Activated B cell treated with CpG ODN at 0.5 μM for 24 hours (primary cell): ENCODE measurements at regions not wholly inside any gene's neighbourhood (a gene's known extent, or its start where the extent isn't known, plus 50 kb on each side); places are given as distances from the start of the nearest gene placed in this dataset.

ENCODE experiments used
- ATAC-seq: fragments of 200-7000 bp; cut with Tn5 transposase; one replicate; pipeline ENCODE4 v1.10.0; 2021; ENCODE audit warnings: low read depth, mild to moderate bottlenecking, moderate library complexity
- CTCF ChIA-PET: fragments of 350-600 bp; sonication (Branson Sonifier 250); formaldehyde crosslinking; loops from one replicate; lab custom pipeline; 2021; ENCODE audit warnings: antibody characterized with exemption; lab: Charles Lee
- POLR2A ChIA-PET: fragments of 350-600 bp; sonication (Branson Sonifier 250); formaldehyde crosslinking; loops from one replicate; lab custom pipeline; 2021; ENCODE audit warnings: antibody characterized with exemption; lab: Charles Lee
- DNase-seq: peaks from one replicate; pipeline ENCODE4 v3.0.0; 2022
- H3K27ac Mint-ChIP-seq: one replicate; pipeline ENCODE4 v1.8.0; 2020; ENCODE audit warnings: mixed read lengths
- H3K27me3 Mint-ChIP-seq: one replicate; pipeline ENCODE4 v1.8.0; 2021; ENCODE audit warnings: mixed read lengths
- H3K36me3 Mint-ChIP-seq: one replicate; pipeline ENCODE4 v1.8.0; 2021; ENCODE audit warnings: low read depth, mixed read lengths
- H3K4me1 Mint-ChIP-seq: one replicate; pipeline ENCODE4 v1.8.0; 2021; ENCODE audit warnings: mixed read lengths
- H3K4me3 Mint-ChIP-seq: one replicate; pipeline ENCODE4 v1.8.0; 2020; ENCODE audit warnings: mild to moderate bottlenecking, mixed read lengths
- H3K9me3 Mint-ChIP-seq: one replicate; pipeline ENCODE4 v1.8.0; 2020; ENCODE audit warnings: mixed read lengths
- intact Hi-C: fragments of 100-400 bp; cut with micrococcal nuclease; formaldehyde crosslinking; loops from one replicate; pipeline ENCODE4 v1.15.1; 2024
- TF ChIP-seq, protein P1 (sequence below): fragments of 200-600 bp; IDR thresholded peaks from one replicate; pipeline ENCODE4 v1.8.0; 2022; ENCODE audit warnings: antibody characterized with exemption, mild to moderate bottlenecking

DNA sequence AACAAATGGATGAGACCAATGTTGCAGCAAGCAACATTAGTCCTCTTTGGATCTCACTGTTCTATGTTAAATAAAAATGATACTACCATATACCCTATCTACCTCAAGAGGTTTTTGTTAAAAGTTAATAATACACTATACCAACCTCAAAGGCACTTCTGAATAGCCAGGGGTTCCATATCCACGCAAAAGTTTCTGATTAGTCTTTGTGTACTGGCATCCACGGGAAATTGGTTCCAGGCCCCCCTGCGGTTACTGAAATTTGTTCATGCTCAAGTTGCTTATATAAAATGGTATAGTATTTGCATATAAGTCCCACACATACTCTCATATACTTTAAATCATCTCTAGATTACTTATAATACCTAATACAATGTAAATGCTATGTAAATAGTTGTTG lies 585.7 kb downstream of the INSC start:
- ATAC-seq: no peak

DNA sequence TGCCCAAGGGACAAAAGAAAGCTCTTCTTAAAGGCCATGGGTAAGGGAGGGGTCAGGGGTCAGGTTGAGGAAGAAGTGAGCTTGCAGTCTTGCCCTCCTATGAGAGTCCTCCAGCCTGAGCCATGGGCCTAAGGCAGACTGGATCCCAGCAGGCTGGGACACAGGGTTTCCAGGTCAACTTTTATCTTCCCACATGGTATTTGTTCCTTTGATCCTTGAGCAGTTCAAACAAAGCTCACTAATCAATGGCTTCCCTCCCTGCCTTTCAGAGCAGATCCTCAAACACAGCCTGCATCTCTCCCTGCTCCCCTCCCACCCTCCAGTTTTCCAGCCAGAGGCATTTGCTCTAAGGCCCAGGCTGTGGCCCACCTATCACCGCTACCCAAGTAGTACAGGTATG lies 589.3 kb downstream of the INSC start:
- POLR2A ChIA-PET: no interaction called here
- TF ChIP-seq, protein P1, sequence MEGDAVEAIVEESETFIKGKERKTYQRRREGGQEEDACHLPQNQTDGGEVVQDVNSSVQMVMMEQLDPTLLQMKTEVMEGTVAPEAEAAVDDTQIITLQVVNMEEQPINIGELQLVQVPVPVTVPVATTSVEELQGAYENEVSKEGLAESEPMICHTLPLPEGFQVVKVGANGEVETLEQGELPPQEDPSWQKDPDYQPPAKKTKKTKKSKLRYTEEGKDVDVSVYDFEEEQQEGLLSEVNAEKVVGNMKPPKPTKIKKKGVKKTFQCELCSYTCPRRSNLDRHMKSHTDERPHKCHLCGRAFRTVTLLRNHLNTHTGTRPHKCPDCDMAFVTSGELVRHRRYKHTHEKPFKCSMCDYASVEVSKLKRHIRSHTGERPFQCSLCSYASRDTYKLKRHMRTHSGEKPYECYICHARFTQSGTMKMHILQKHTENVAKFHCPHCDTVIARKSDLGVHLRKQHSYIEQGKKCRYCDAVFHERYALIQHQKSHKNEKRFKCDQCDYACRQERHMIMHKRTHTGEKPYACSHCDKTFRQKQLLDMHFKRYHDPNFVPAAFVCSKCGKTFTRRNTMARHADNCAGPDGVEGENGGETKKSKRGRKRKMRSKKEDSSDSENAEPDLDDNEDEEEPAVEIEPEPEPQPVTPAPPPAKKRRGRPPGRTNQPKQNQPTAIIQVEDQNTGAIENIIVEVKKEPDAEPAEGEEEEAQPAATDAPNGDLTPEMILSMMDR: no peak
- Mint-ChIP-seq H3K4me3 (no peak overlapping the region), H3K27me3 (no peaks in the 10 kb centered on the region), H3K27ac (no peak overlapping the region), H3K9me3 (peaks cover 3% of the 10 kb centered on the region), H3K4me1 (no peaks in the 10 kb centered on the region), H3K36me3 (no peaks in the 10 kb centered on the region)
- ATAC-seq: no peak
- DNase-seq: no peak
- intact Hi-C loops: no loop called here
- CTCF ChIA-PET: no interaction called here

More for the DNA sequence above, 585.7 kb downstream of the INSC start:
- POLR2A ChIA-PET: no interaction called here
- intact Hi-C loops: no loop called here
- no peak overlapping the region for H3K4me3 Mint-ChIP-seq
- H3K36me3 Mint-ChIP-seq: no peaks in the 10 kb centered on the region
- H3K4me1 Mint-ChIP-seq: no peaks in the 10 kb centered on the region
- TF ChIP-seq, protein P1: no peak
- CTCF ChIA-PET: no interaction called here
- no peak overlapping the region for H3K27ac Mint-ChIP-seq
- H3K27me3 Mint-ChIP-seq: no peaks in the 10 kb centered on the region
- H3K9me3 Mint-ChIP-seq: no peaks in the 10 kb centered on the region
- no peak for DNase-seq

DNA sequence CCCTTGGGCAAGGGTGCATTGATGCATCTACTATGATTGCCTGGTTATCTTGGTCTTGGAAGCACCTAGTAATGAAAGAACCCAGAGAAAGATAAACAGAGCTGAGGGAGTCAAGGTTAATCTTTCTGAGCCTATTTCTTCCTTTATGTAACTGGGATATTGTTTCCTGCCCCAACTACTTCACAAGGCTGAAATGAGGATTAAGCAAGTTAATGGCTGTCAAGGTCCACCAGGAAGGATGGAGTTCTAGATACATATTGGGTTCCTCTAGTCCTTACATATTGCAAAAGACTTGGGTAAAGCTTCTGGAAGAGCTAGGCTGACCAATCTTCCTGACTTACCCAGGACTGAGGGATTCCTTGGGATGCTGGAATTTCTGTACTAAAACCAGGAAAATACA lies 589.8 kb downstream of the INSC start:
- DNase-seq: no peak
- H3K27me3 Mint-ChIP-seq: no peaks in the 10 kb centered on the region
- no peaks in the 10 kb centered on the region for H3K4me1 Mint-ChIP-seq
- intact Hi-C loops: no loop called here
- POLR2A ChIA-PET: no interaction called here
- ATAC-seq: no peak
- CTCF ChIA-PET: no interaction called here
- TF ChIP-seq, protein P1: no peak
- H3K9me3 Mint-ChIP-seq: peaks cover 3% of the 10 kb centered on the region
- no peaks in the 10 kb centered on the region for H3K36me3 Mint-ChIP-seq
- H3K4me3 Mint-ChIP-seq: no peak overlapping the region
- H3K27ac Mint-ChIP-seq: no peak overlapping the region

DNA sequence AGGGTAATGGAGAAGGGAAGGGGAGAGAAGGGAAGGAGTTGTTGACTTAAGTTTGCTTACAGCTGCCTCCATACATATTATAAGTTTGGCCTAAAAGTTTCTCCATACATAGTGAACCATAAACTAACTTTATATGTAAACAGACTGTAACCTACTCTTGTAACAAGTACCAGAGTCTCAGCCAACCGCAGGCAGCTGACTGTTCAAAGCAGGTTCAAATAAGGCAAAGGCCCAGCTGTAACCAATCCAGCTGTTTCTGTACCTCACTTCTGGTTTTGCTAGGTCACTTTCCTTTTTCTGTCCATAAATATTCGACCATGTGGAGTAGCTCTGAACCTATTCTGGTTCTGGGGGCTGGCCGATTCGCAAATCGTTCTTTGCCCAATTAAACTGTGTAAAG lies 591.2 kb downstream of the INSC start:
- Mint-ChIP-seq H3K4me1 (no peaks in the 10 kb centered on the region), H3K27ac (no peak overlapping the region), H3K9me3 (peaks cover 3% of the 10 kb centered on the region), H3K4me3 (no peak overlapping the region), H3K36me3 (no peaks in the 10 kb centered on the region), H3K27me3 (no peaks in the 10 kb centered on the region)
- intact Hi-C loops: no loop called here
- DNase-seq (no peak), ATAC-seq (no peak)
- TF ChIP-seq, protein P1: no peak
- CTCF ChIA-PET: no interaction called here
- POLR2A ChIA-PET: no interaction called here

DNA sequence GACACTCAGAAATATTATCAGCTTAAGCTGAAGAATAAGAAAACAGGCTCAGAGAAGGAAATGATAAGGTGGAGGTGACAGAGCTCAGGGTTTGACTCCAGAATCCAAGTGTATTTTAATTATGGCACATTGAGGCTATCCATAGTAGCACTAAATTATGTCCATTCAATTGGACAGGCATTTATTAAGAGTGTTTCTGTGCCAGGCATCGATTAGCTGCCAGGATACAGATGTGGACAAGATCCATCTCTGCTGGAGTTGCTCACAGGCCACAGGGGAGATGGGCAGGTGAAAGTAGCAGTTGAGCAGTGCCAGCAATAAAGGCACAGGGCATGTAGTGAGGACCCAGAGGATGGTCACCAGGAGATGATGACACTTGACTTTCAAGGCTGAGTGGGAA lies 592.5 kb downstream of the INSC start:
- TF ChIP-seq, protein P1: no peak
- no peaks in the 10 kb centered on the region for H3K36me3 Mint-ChIP-seq
- H3K4me1 Mint-ChIP-seq: no peaks in the 10 kb centered on the region
- intact Hi-C loops: no loop called here
- ATAC-seq: no peak
- CTCF ChIA-PET: no interaction called here
- no peaks in the 10 kb centered on the region for H3K27me3 Mint-ChIP-seq
- POLR2A ChIA-PET: no interaction called here
- DNase-seq: no peak
- peaks cover 3% of the 10 kb centered on the region for H3K9me3 Mint-ChIP-seq
- no peak overlapping the region for H3K4me3 Mint-ChIP-seq
- no peak overlapping the region for H3K27ac Mint-ChIP-seq
